IMR-90 (cell line): ENCODE measurements at regions not wholly inside any gene's neighbourhood (a gene's known extent, or its start where the extent isn't known, plus 50 kb on each side); places are given as distances from the start of the nearest gene placed in this dataset.

Source experiments
- ATAC-seq: fragments of 200-7000 bp; cut with Tn5 transposase; 2 replicates; pipeline ENCODE4 v1.9.1; 2020; ENCODE audit warnings: low read depth, mild to moderate bottlenecking, moderate library complexity
- BruUV-seq: library from RNA; stranded (reverse); fragments of 400-500 nt; replicated peaks from 2 replicates; lab custom pipeline; 2021; lab: Mats Ljungman, UMichigan
- CTCF ChIA-PET: fragments of 300-600 bp; formaldehyde crosslinking; extraction: SDS; loops from one replicate; lab custom pipeline; 2021; ENCODE audit warnings: antibody characterized with exemption; lab: Yijun Ruan, JAX
- POLR2A ChIA-PET: fragments of 300-600 bp; sonication (Branson Sonifier 250); formaldehyde crosslinking; loops from one replicate; lab custom pipeline; 2022; ENCODE audit warnings: antibody characterized with exemption; ENCODE audit not compliant: unreplicated experiment; lab: Charles Lee
- DNase-seq: peaks from one replicate; pipeline ENCODE4 v3.0.0; 2013
- H2AFZ ChIP-seq: replicated peaks from 2 replicates; pipeline ENCODE3; 2013; ENCODE audit warnings: low read length, mild to moderate bottlenecking; ENCODE audit not compliant: poor library complexity
- H2AK5ac ChIP-seq: 2 replicates; pipeline ENCODE4 v1.6.1; 2013; ENCODE audit warnings: low read depth, low read length, inconsistent platforms
- H2AK9ac ChIP-seq: replicated peaks from 2 replicates; pipeline ENCODE3; 2013; ENCODE audit warnings: mild to moderate bottlenecking, low read depth, low read length, moderate library complexity; ENCODE audit not compliant: poor library complexity
- H2BK120ac ChIP-seq: 2 replicates; pipeline ENCODE4 v1.6.1; 2013; ENCODE audit warnings: low read depth, low read length, inconsistent platforms
- H2BK15ac ChIP-seq: 3 replicates; pipeline ENCODE4 v1.6.1; 2013; ENCODE audit warnings: low read depth, low read length, inconsistent platforms
- H2BK20ac ChIP-seq: 2 replicates; pipeline ENCODE4 v1.6.1; 2013; ENCODE audit warnings: low read depth, mild to moderate bottlenecking, inconsistent platforms, low read length, moderate library complexity
- H2BK5ac ChIP-seq: 2 replicates; pipeline ENCODE4 v1.6.1; 2013; ENCODE audit warnings: mild to moderate bottlenecking, low read depth, low read length, inconsistent platforms; ENCODE audit not compliant: poor library complexity, severe bottlenecking
- H3K14ac ChIP-seq: replicated peaks from 2 replicates; pipeline ENCODE4 v1.6.1; 2013; ENCODE audit warnings: low read depth, low read length, inconsistent platforms
- H3K18ac ChIP-seq: 2 replicates; pipeline ENCODE4 v1.6.1; 2013; ENCODE audit warnings: low read depth, low read length, control low read depth
- H3K23ac ChIP-seq: 2 replicates; pipeline ENCODE4 v1.6.1; 2013; ENCODE audit warnings: low read depth, low read length, inconsistent platforms
- H3K27ac ChIP-seq: 2 replicates; pipeline ENCODE4 v1.5.1; 2013; ENCODE audit warnings: mild to moderate bottlenecking, control low read depth, low read length; ENCODE audit not compliant: insufficient read depth
- H3K27me3 ChIP-seq: 2 replicates; pipeline ENCODE4 v1.6.1; 2013; ENCODE audit warnings: low read length; ENCODE audit not compliant: control insufficient read depth, insufficient read depth
- H3K36me3 ChIP-seq: 2 replicates; pipeline ENCODE4 v1.6.1; 2013; ENCODE audit warnings: low read length, mixed read lengths; ENCODE audit not compliant: control insufficient read depth, insufficient read depth
- H3K4ac ChIP-seq: 2 replicates; pipeline ENCODE4 v1.6.1; 2013; ENCODE audit warnings: low read depth, low read length, inconsistent platforms
- H3K4me1 ChIP-seq: 2 replicates; pipeline ENCODE4 v1.6.1; 2013; ENCODE audit warnings: low read length, mixed read lengths; ENCODE audit not compliant: control insufficient read depth, insufficient read depth
- H3K4me2 ChIP-seq: 2 replicates; pipeline ENCODE4 v1.6.1; 2013; ENCODE audit warnings: low read depth, mild to moderate bottlenecking, control low read depth, low read length, moderate library complexity
- H3K4me3 ChIP-seq: 2 replicates; pipeline ENCODE4 v1.5.1; 2013; ENCODE audit warnings: low read depth, mild to moderate bottlenecking, control low read depth, low read length, moderate library complexity; ENCODE audit not compliant: insufficient read depth
- H3K56ac ChIP-seq: 2 replicates; pipeline ENCODE4 v1.6.1; 2013; ENCODE audit warnings: low read length, inconsistent platforms; ENCODE audit not compliant: insufficient read depth; ENCODE audit errors: extremely low read depth
- H3K79me1 ChIP-seq, 2 experiments: 2 replicates each; pipeline ENCODE4 v1.6.1; 2013; ENCODE audit warnings: low read length in 2 of 2, inconsistent platforms in 1 of 2, low read depth in 1 of 2
- H3K9ac ChIP-seq: 2 replicates; pipeline ENCODE4 v1.6.1; 2013; ENCODE audit warnings: low read depth, low read length, control low read depth
- H3K9me1 ChIP-seq: 2 replicates; pipeline ENCODE4 v1.6.1; 2013; ENCODE audit warnings: low read length, inconsistent platforms; ENCODE audit not compliant: insufficient read depth
- H3K9me3 ChIP-seq: 2 replicates; pipeline ENCODE4 v1.6.1; 2013; ENCODE audit warnings: low read length; ENCODE audit not compliant: control insufficient read depth, insufficient read depth
- H4K20me1 ChIP-seq: 2 replicates; pipeline ENCODE4 v1.6.1; 2013; ENCODE audit warnings: low read length, inconsistent platforms; ENCODE audit not compliant: insufficient read depth
- H4K5ac ChIP-seq: 2 replicates; pipeline ENCODE4 v1.6.1; 2013; ENCODE audit warnings: mild to moderate bottlenecking, low read depth, low read length, control low read depth
- H4K8ac ChIP-seq, 2 experiments: 2 replicates each; pipeline ENCODE4 v1.6.1; 2013; ENCODE audit warnings: low read depth in 2 of 2, low read length in 2 of 2, control low read depth in 1 of 2, inconsistent platforms in 1 of 2
- H4K91ac ChIP-seq: 2 replicates; pipeline ENCODE4 v1.6.1; 2013; ENCODE audit warnings: low read depth, low read length, inconsistent platforms; ENCODE audit not compliant: insufficient read depth
- BHLHE40 ChIP-seq: fragments of 150-350 bp; IDR thresholded peaks from 2 replicates; pipeline ENCODE4 v1.6.1; 2016; ENCODE audit warnings: mild to moderate bottlenecking, low read depth, low read length
- CEBPB ChIP-seq: IDR thresholded peaks from 2 replicates; pipeline ENCODE4 v1.6.1; 2012; ENCODE audit warnings: low read depth, low read length, improper control_type of control experiment
- CHD1 ChIP-seq: IDR thresholded peaks from 2 replicates; pipeline ENCODE4 v1.6.1; 2012; ENCODE audit warnings: low read depth, low read length, improper control_type of control experiment
- CTCF ChIP-seq: conservative IDR thresholded peaks from 2 replicates; pipeline ENCODE4 v1.5.1; 2012; ENCODE audit warnings: mild to moderate bottlenecking, low read depth, low read length, improper control_type of control experiment
- ELK1 ChIP-seq: fragments of 150-350 bp; IDR thresholded peaks from 2 replicates; pipeline ENCODE4 v1.6.1; 2016; ENCODE audit warnings: low read depth, mild to moderate bottlenecking, low read length, moderate library complexity, borderline replicate concordance
- FOS ChIP-seq: fragments of 150-350 bp; IDR thresholded peaks from 2 replicates; pipeline ENCODE4 v1.6.1; 2016; ENCODE audit warnings: low read depth, low read length
- MAFK ChIP-seq: IDR thresholded peaks from 2 replicates; pipeline ENCODE4 v1.6.1; 2012; ENCODE audit warnings: low read depth, low read length, improper control_type of control experiment
- MAZ ChIP-seq: IDR thresholded peaks from 2 replicates; pipeline ENCODE4 v1.6.1; 2012; ENCODE audit warnings: low read depth, mild to moderate bottlenecking, low read length, improper control_type of control experiment, moderate library complexity, borderline replicate concordance
- MXI1 ChIP-seq: IDR thresholded peaks from 2 replicates; pipeline ENCODE4 v1.6.1; 2012; ENCODE audit warnings: low read depth, mild to moderate bottlenecking, low read length, moderate library complexity, borderline replicate concordance
- NFE2L2 ChIP-seq: fragments of 150-350 bp; IDR thresholded peaks from 2 replicates; pipeline ENCODE4 v1.6.1; 2016; ENCODE audit warnings: low read depth, mild to moderate bottlenecking, low read length
- POLR2A ChIP-seq: IDR thresholded peaks from 2 replicates; pipeline ENCODE4 v1.6.1; 2012; ENCODE audit warnings: mild to moderate bottlenecking, low read depth, low read length
- RAD21 ChIP-seq: IDR thresholded peaks from 2 replicates; pipeline ENCODE4 v1.6.1; 2012; ENCODE audit warnings: low read length, improper control_type of control experiment
- RCOR1 ChIP-seq: IDR thresholded peaks from 2 replicates; pipeline ENCODE4 v1.6.1; 2012; ENCODE audit warnings: mild to moderate bottlenecking, low read length, improper control_type of control experiment; ENCODE audit not compliant: insufficient replicate concordance
- RFX5 ChIP-seq: IDR thresholded peaks from 2 replicates; pipeline ENCODE4 v1.8.0; 2012; ENCODE audit warnings: low read depth, mild to moderate bottlenecking, low read length, moderate library complexity
- SMC3 ChIP-seq: fragments of 150-350 bp; IDR thresholded peaks from 2 replicates; pipeline ENCODE4 v1.6.1; 2016; ENCODE audit warnings: low read depth, mild to moderate bottlenecking, antibody characterized with exemption, low read length, moderate library complexity
- USF2 ChIP-seq: fragments of 150-350 bp; IDR thresholded peaks from 2 replicates; pipeline ENCODE4 v1.6.1; 2017; ENCODE audit warnings: mild to moderate bottlenecking, antibody characterized with exemption, low read length, low read depth
- dilution Hi-C: fragments of 300-500 bp; cut with HindIII; formaldehyde crosslinking; loops from one replicate; pipeline ENCODE4 v1.14.3; 2018; ENCODE audit warnings: low sequenced_read_pairs; ENCODE audit not compliant: unreplicated experiment
- in situ Hi-C: fragments of 300-500 bp; cut with MboI; formaldehyde crosslinking; loops from 3 replicates; pipeline ENCODE4 v1.14.3; 2019; ENCODE audit warnings: low sequenced_read_pairs, inconsistent platforms, mixed read lengths
- intact Hi-C: fragments of 100-400 bp; cut with micrococcal nuclease; formaldehyde crosslinking; loops from 2 replicates; pipeline ENCODE4 v1.10.0; 2022

GRCh38 chr3:94299716-94300115, 236.9 kb downstream of the NSUN3 start:
- Histone ChIP-seq H2AK5ac (no peak overlapping the region), H3K79me1 (no peaks in the 10 kb centered on the region), H2BK5ac (no peak overlapping the region), H3K9ac (no peak overlapping the region), H3K18ac (no peak overlapping the region), H3K4me1 (no peaks in the 10 kb centered on the region), H3K9me1 (no peaks in the 10 kb centered on the region), H3K56ac (no peak overlapping the region), H3K27ac (no peak overlapping the region), H3K4ac (no peak overlapping the region), H4K91ac (no peak overlapping the region), H3K36me3 (no peaks in the 10 kb centered on the region), H2BK20ac (no peak overlapping the region), H4K20me1 (no peaks in the 10 kb centered on the region), H2BK15ac (no peak overlapping the region), H3K14ac (no peak overlapping the region), H3K9me3 (no peaks in the 10 kb centered on the region), H4K5ac (no peak overlapping the region), H3K4me3 (no peak overlapping the region), H4K8ac (no peak overlapping the region), H3K4me2 (no peak overlapping the region), H3K23ac (no peak overlapping the region), H2AFZ (no peak overlapping the region), H2BK120ac (no peak overlapping the region), H2AK9ac (no peak overlapping the region), H3K27me3 (no peaks in the 10 kb centered on the region)
- CTCF ChIA-PET: interaction anchor here (1.1 kb wide), 1 partner anchor 13 kb away, joined by 3 read pairs; no protein-coding TSS in a partner anchor
- intact Hi-C loops (no loop called here), dilution Hi-C loops (no loop called here), in situ Hi-C loops (no loop called here)
- TF ChIP-seq SMC3 (no peak), RCOR1 (no peak), MAZ (no peak), ELK1 (no peak), CEBPB (no peak), USF2 (no peak), MXI1 (no peak), FOS (no peak), RAD21 (no peak), RFX5 (no peak), CHD1 (no peak), BHLHE40 (no peak), CTCF (no peak), MAFK (no peak), POLR2A (no peak), NFE2L2 (no peak)
- BruUV-seq: no TSS peak
- POLR2A ChIA-PET: no interaction called here
- ATAC-seq (no peak), DNase-seq (no peak)
